H1 (cell line): ENCODE measurements at regions not wholly inside any gene's neighbourhood (a gene's known extent, or its start where the extent isn't known, plus 50 kb on each side); places are given as distances from the start of the nearest gene placed in this dataset.

Experiments used
- CTCF ChIA-PET: fragments of 300-600 bp; sonication (Branson Sonifier 250); formaldehyde crosslinking; loops from one replicate; lab custom pipeline; 2021; ENCODE audit not compliant: partially characterized antibody; lab: Charles Lee
- POLR2A ChIA-PET: fragments of 300-600 bp; sonication (Branson Sonifier 250); formaldehyde crosslinking; loops from one replicate; lab custom pipeline; 2021; ENCODE audit warnings: inconsistent platforms; ENCODE audit not compliant: partially characterized antibody; lab: Charles Lee
- DNase-seq, 2 experiments: peaks; one replicate each; pipeline versions ENCODE4 v3.0.0 to v3.0.0-alpha.2; 2010 to 2022; ENCODE audit warnings: low spot score in 2 of 2, low read depth in 1 of 2, mixed read lengths in 1 of 2
- FAIRE-seq: peaks from 2 replicates; lab custom pipeline; 2011; peaks lifted over from hg19 to GRCh38; lab: Jason Lieb, UNC
- H2AFZ ChIP-seq: 2 replicates; pipeline ENCODE4 v1.8.1; 2012; ENCODE audit warnings: low read length, inconsistent platforms
- H2AK5ac ChIP-seq: 2 replicates; pipeline ENCODE4 v1.6.1; 2013; ENCODE audit warnings: low read depth, low read length
- H2BK120ac ChIP-seq: replicated peaks from 2 replicates; pipeline ENCODE3; 2013; ENCODE audit warnings: low read depth, low read length, inconsistent platforms
- H2BK12ac ChIP-seq: 2 replicates; pipeline ENCODE4 v1.6.1; 2013; ENCODE audit warnings: low read depth, low read length
- H2BK15ac ChIP-seq: 2 replicates; pipeline ENCODE4 v1.6.1; 2013; ENCODE audit warnings: low read length
- H2BK20ac ChIP-seq: 2 replicates; pipeline ENCODE4 v1.6.1; 2013; ENCODE audit warnings: low read length
- H2BK5ac ChIP-seq: 2 replicates; pipeline ENCODE4 v1.6.1; 2013; ENCODE audit warnings: low read depth, low read length
- H3K14ac ChIP-seq: 2 replicates; pipeline ENCODE4 v1.6.1; 2013; ENCODE audit warnings: inconsistent platforms; ENCODE audit not compliant: insufficient read length
- H3K18ac ChIP-seq: 2 replicates; pipeline ENCODE4 v1.6.1; 2013; ENCODE audit warnings: low read length; ENCODE audit errors: extremely low read depth
- H3K23ac ChIP-seq: 2 replicates; pipeline ENCODE4 v1.6.1; 2013; ENCODE audit warnings: inconsistent platforms; ENCODE audit not compliant: insufficient read length
- H3K23me2 ChIP-seq: 2 replicates; pipeline ENCODE4 v1.6.1; 2013; ENCODE audit warnings: low read depth, low read length
- H3K27ac ChIP-seq: 2 replicates; pipeline ENCODE4 v1.6.1; 2011; ENCODE audit warnings: low read depth, low read length, inconsistent platforms
- H3K27me3 ChIP-seq, 4 experiments: replicated peaks in 1 of 4; 1 replicate in 1 of 4; 2 replicates in 3 of 4; pipeline versions ENCODE4 v1.6.1 to v1.8.1; 2011 to 2013; ENCODE audit warnings: low read length in 3 of 4, mild to moderate bottlenecking in 3 of 4, inconsistent platforms in 2 of 4, mixed read lengths in 2 of 4, moderate library complexity in 1 of 4; ENCODE audit not compliant: control insufficient read depth in 3 of 4, insufficient read depth in 3 of 4; ENCODE audit errors: extremely low read depth in 1 of 4
- H3K36me3 ChIP-seq, 4 experiments: 2 replicates each; pipeline versions ENCODE4 v1.6.1 to v1.8.1; 2011 to 2013; ENCODE audit warnings: mild to moderate bottlenecking in 4 of 4, low read length in 3 of 4, moderate library complexity in 2 of 4, control low read depth in 1 of 4, inconsistent platforms in 1 of 4; ENCODE audit not compliant: insufficient read depth in 4 of 4, control insufficient read depth in 2 of 4
- H3K4ac ChIP-seq: replicated peaks from 2 replicates; pipeline ENCODE3; 2013; ENCODE audit warnings: low read length, low read depth, mixed read lengths, inconsistent platforms; ENCODE audit not compliant: insufficient read length
- H3K4me1 ChIP-seq, 4 experiments: replicated peaks in 1 of 4; 1 replicate in 1 of 4; 2 replicates in 3 of 4; pipeline versions ENCODE4 v1.6.1 to v1.8.1; 2011 to 2013; ENCODE audit warnings: low read length in 3 of 4, inconsistent platforms in 2 of 4, mixed read lengths in 1 of 4; ENCODE audit not compliant: insufficient read depth in 4 of 4, control insufficient read depth in 3 of 4
- H3K4me2 ChIP-seq, 2 experiments: 2 replicates each; pipeline versions ENCODE4 v1.6.1 to v1.8.1; 2011 to 2013; ENCODE audit warnings: low read depth in 2 of 2, low read length in 2 of 2, control low read depth in 1 of 2, inconsistent platforms in 1 of 2, mild to moderate bottlenecking in 1 of 2; ENCODE audit not compliant: insufficient read depth in 1 of 2
- H3K4me3 ChIP-seq, 4 experiments: fragments of 200-600, 300-600 bp in 1 of 4; sonication (generic), shearing (Covaris generic), sonication (Bioruptor Twin) in 1 of 4; 2 replicates each; pipeline versions ENCODE4 v1.5.1 to v1.8.1; 2011 to 2016; ENCODE audit warnings: low read length in 4 of 4, low read depth in 3 of 4, control low read depth in 2 of 4, inconsistent platforms in 2 of 4, mild to moderate bottlenecking in 2 of 4, mixed read lengths in 1 of 4, moderate library complexity in 1 of 4; ENCODE audit not compliant: insufficient read depth in 2 of 4; ENCODE audit errors: extremely low read depth in 1 of 4
- H3K56ac ChIP-seq: replicated peaks from 2 replicates; pipeline ENCODE3; 2013; ENCODE audit warnings: low read depth, mild to moderate bottlenecking, mixed read lengths, low read length, inconsistent platforms; ENCODE audit not compliant: insufficient read length
- H3K79me1 ChIP-seq: 2 replicates; pipeline ENCODE4 v1.6.1; 2013; ENCODE audit warnings: low read depth, low read length, control low read depth
- H3K79me2 ChIP-seq, 2 experiments: 2 replicates each; pipeline versions ENCODE4 v1.6.1 to v1.8.1; 2012 to 2013; ENCODE audit warnings: low read length in 2 of 2, mild to moderate bottlenecking in 2 of 2, inconsistent platforms in 1 of 2; ENCODE audit not compliant: insufficient read depth in 2 of 2, control insufficient read depth in 1 of 2
- H3K9ac ChIP-seq, 4 experiments: replicated peaks in 1 of 4; 1 replicate in 1 of 4; 2 replicates in 3 of 4; pipeline versions ENCODE4 v1.6.1 to v1.8.1; 2011 to 2013; ENCODE audit warnings: low read depth in 3 of 4, low read length in 3 of 4, control low read depth in 2 of 4, mild to moderate bottlenecking in 2 of 4, moderate library complexity in 2 of 4, inconsistent platforms in 1 of 4; ENCODE audit errors: extremely low read depth in 1 of 4
- H3K9me3 ChIP-seq, 2 experiments: 2 replicates each; pipeline versions ENCODE4 v1.6.1 to v1.8.1; 2012 to 2013; ENCODE audit warnings: mild to moderate bottlenecking in 2 of 2, moderate library complexity in 2 of 2, control low read depth in 1 of 2, inconsistent platforms in 1 of 2, low read depth in 1 of 2, low read length in 1 of 2, mixed read lengths in 1 of 2; ENCODE audit not compliant: insufficient read depth in 2 of 2
- H4K20me1 ChIP-seq, 2 experiments: replicated peaks in 1 of 2; 2 replicates each; pipeline versions ENCODE3 to v1.8.1; 2011 to 2013; ENCODE audit warnings: inconsistent platforms in 2 of 2, low read length in 2 of 2, mild to moderate bottlenecking in 1 of 2; ENCODE audit not compliant: insufficient read depth in 2 of 2, control insufficient read depth in 1 of 2
- H4K5ac ChIP-seq: 2 replicates; pipeline ENCODE4 v1.6.1; 2013; ENCODE audit warnings: low read length, low read depth, mixed read lengths, inconsistent platforms; ENCODE audit not compliant: insufficient read length
- H4K8ac ChIP-seq: 2 replicates; pipeline ENCODE4 v1.8.0; 2013; ENCODE audit warnings: mild to moderate bottlenecking, moderate library complexity, low read length, inconsistent platforms; ENCODE audit not compliant: insufficient read depth; ENCODE audit errors: extremely low read depth
- H4K91ac ChIP-seq: replicated peaks from 2 replicates; pipeline ENCODE3; 2013; ENCODE audit warnings: low read length, mixed read lengths, inconsistent platforms; ENCODE audit not compliant: insufficient read length
- CBX5 ChIP-seq: fragments of 300-800, 300-1000 bp; sonication (generic); IDR thresholded peaks from 2 replicates; pipeline ENCODE4 v1.7.1; 2016; ENCODE audit warnings: antibody characterized with exemption, low read length, low read depth
- CHD2 ChIP-seq: IDR thresholded peaks from 2 replicates; pipeline ENCODE4 v1.6.1; 2012; ENCODE audit warnings: low read length, improper control_type of control experiment
- CTBP2 ChIP-seq: IDR thresholded peaks from 2 replicates; pipeline ENCODE4 v1.7.0; 2011; ENCODE audit warnings: borderline replicate concordance, mild to moderate bottlenecking, moderate library complexity, mixed read lengths, low read length; ENCODE audit not compliant: insufficient read depth, insufficient read length
- EP300 ChIP-seq, 2 experiments: IDR thresholded peaks; 1 replicate in 1 of 2; 2 replicates in 1 of 2; pipeline ENCODE4 v1.6.1; 2011 to 2012; ENCODE audit warnings: low read depth in 2 of 2, low read length in 2 of 2, mild to moderate bottlenecking in 2 of 2, borderline replicate concordance in 1 of 2, inconsistent platforms in 1 of 2, moderate library complexity in 1 of 2
- GABPA ChIP-seq: IDR thresholded peaks from 2 replicates; pipeline ENCODE4 v1.6.1; 2011; ENCODE audit warnings: mild to moderate bottlenecking, low read length, moderate library complexity, borderline replicate concordance; ENCODE audit not compliant: insufficient read depth
- NANOG ChIP-seq: IDR thresholded peaks from 2 replicates; pipeline ENCODE4 v1.6.1; 2011; ENCODE audit warnings: low read length, low read depth, mild to moderate bottlenecking, inconsistent platforms; ENCODE audit not compliant: insufficient read depth, poor library complexity, severe bottlenecking
- RAD21 ChIP-seq, 2 experiments: IDR thresholded peaks in 1 of 2; conservative IDR thresholded peaks in 1 of 2; 2 replicates each; pipeline ENCODE4 v1.6.1; 2011; ENCODE audit warnings: low read depth in 2 of 2, low read length in 2 of 2, improper control_type of control experiment in 1 of 2, inconsistent platforms in 1 of 2, mild to moderate bottlenecking in 1 of 2, moderate library complexity in 1 of 2
- SP4 ChIP-seq: IDR thresholded peaks from 2 replicates; pipeline ENCODE4 v1.6.1; 2012; ENCODE audit warnings: low read length, inconsistent platforms
- SUZ12 ChIP-seq: fragments of 200-600 bp; sonication (generic); IDR thresholded peaks from 2 replicates; pipeline ENCODE4 v1.6.1; 2012; ENCODE audit warnings: mild to moderate bottlenecking, inconsistent platforms, low read length, moderate library complexity, mixed read lengths
- TAF7 ChIP-seq: optimal IDR thresholded peaks from 2 replicates; pipeline ENCODE3; 2011; ENCODE audit warnings: low read depth, mild to moderate bottlenecking, inconsistent platforms, low read length, moderate library complexity, borderline replicate concordance
- WGBS, 2 experiments: shearing (Covaris generic) in 1 of 2; methylation state at CpG; one replicate each; pipeline versions ENCODE4 v1.1.6 to v1.1.7; 2013 to 2015; ENCODE audit warnings: low lambda C conversion rate in 2 of 2, mixed read lengths in 2 of 2, inconsistent platforms in 1 of 2, low coverage in 1 of 2, missing lambda C conversion rate in 1 of 2; ENCODE audit not compliant: insufficient replicate concordance in 2 of 2, insufficient coverage in 1 of 2, insufficient read length in 1 of 2; ENCODE audit errors: extremely low coverage in 1 of 2, missing lambda C conversion rate in 1 of 2; 5-methylcytosine and 5-hydroxymethylcytosine counted together
- TF ChIP-seq, protein P1 (sequence below): IDR thresholded peaks from 2 replicates; pipeline ENCODE4 v1.6.1; 2011; ENCODE audit warnings: low read depth, mild to moderate bottlenecking, low read length; ENCODE audit not compliant: insufficient read depth
- TF ChIP-seq, protein P2 (sequence below): IDR thresholded peaks from 2 replicates; pipeline ENCODE4 v1.6.1; 2012; ENCODE audit warnings: inconsistent platforms
- TF ChIP-seq, protein P3 (sequence below): IDR thresholded peaks from 2 replicates; pipeline ENCODE4 v1.6.1; 2012; ENCODE audit warnings: inconsistent platforms

DNA sequence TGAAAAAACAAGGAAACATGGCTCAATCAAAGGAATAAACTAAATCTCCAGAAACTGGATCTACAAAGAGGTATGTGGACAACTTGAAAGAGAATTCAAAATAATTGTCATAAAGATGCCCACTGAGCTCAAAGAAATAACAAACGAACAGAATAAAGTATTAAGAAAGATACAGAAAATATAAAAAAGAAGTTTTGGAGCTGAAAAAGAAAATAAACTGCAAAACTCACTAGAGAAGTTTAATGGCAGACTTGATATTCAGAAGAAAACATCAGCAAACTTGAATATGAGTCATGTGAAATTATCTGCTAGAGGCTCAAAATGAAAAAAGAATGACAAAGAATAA, 208.1 kb upstream of the SAMSN1 start:
- Histone ChIP-seq H2BK12ac (no peak overlapping the region), H2BK120ac (no peak overlapping the region), H3K27me3 (no peaks in the 10 kb centered on the region), H4K91ac (no peak overlapping the region), H2BK5ac (no peak overlapping the region), H3K14ac (no peak overlapping the region), H3K27ac (no peak overlapping the region), H3K4me3 (no peak overlapping the region), H3K4me1 (no peaks in the 10 kb centered on the region), H4K20me1 (no peaks in the 10 kb centered on the region), H3K18ac (no peak overlapping the region), H4K5ac (no peak overlapping the region), H3K23me2 (no peaks in the 10 kb centered on the region), H2BK20ac (no peak overlapping the region), H3K56ac (no peak overlapping the region), H2AK5ac (no peak overlapping the region), H2BK15ac (no peak overlapping the region), H2AFZ (no peak overlapping the region), H4K8ac (no peak overlapping the region), H3K9ac (no peak overlapping the region), H3K4ac (no peak overlapping the region), H3K9me3 (no peaks in the 10 kb centered on the region), H3K79me1 (no peaks in the 10 kb centered on the region), H3K79me2 (no peaks in the 10 kb centered on the region), H3K36me3 (no peaks in the 10 kb centered on the region), H3K4me2 (no peak overlapping the region), H3K23ac (no peak overlapping the region)
- 94% methylated on average over 1 of the region's 1 CpG; no CpG with 5 or more reads in 1 of the 2 experiments for WGBS, 2 experiments
- POLR2A ChIA-PET = no interaction called here
- DNase-seq = no peak
- FAIRE-seq = no peak
- CTCF ChIA-PET = no interaction called here
- TF ChIP-seq CHD2 = no peak
- no peak for TF ChIP-seq GABPA
- TF ChIP-seq CBX5 = no peak
- no peak for TF ChIP-seq EP300 (IDR thresholded peaks at IDR 0.05; ENCODE audit: borderline replicate concordance in 1 of 2, low read depth in 2 of 2, low read length in 2 of 2)
- TF ChIP-seq TAF7 = no peak
- TF ChIP-seq, protein P1, sequence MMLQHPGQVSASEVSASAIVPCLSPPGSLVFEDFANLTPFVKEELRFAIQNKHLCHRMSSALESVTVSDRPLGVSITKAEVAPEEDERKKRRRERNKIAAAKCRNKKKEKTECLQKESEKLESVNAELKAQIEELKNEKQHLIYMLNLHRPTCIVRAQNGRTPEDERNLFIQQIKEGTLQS = no peak
- TF ChIP-seq, protein P2, sequence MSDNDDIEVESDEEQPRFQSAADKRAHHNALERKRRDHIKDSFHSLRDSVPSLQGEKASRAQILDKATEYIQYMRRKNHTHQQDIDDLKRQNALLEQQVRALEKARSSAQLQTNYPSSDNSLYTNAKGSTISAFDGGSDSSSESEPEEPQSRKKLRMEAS = no peak
- TF ChIP-seq SUZ12 = no peak
- no peak for TF ChIP-seq SP4
- no peak for TF ChIP-seq CTBP2
- TF ChIP-seq NANOG = no peak
- TF ChIP-seq, protein P3, sequence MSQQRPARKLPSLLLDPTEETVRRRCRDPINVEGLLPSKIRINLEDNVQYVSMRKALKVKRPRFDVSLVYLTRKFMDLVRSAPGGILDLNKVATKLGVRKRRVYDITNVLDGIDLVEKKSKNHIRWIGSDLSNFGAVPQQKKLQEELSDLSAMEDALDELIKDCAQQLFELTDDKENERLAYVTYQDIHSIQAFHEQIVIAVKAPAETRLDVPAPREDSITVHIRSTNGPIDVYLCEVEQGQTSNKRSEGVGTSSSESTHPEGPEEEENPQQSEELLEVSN = no peak
- no peak for TF ChIP-seq RAD21 (IDR thresholded peaks at IDR 0.05 in 1 of 2, conservative IDR thresholded peaks at IDR 0.05 in 1 of 2; ENCODE audit: low read depth in 2 of 2, low read length in 2 of 2)
